PC-9 (cell line): ENCODE measurements at regions not wholly inside any gene's neighbourhood (a gene's known extent, or its start where the extent isn't known, plus 50 kb on each side); places are given as distances from the start of the nearest gene placed in this dataset.

Experiments
- EZH2 ChIP-seq: fragments of 200-600 bp; sonication (generic); IDR thresholded peaks from 2 replicates; pipeline ENCODE4 v1.8.0; 2017; ENCODE audit warnings: antibody characterized with exemption, low read depth
- TF ChIP-seq, protein P1 (sequence below): fragments of 200-600 bp; sonication (generic); conservative IDR thresholded peaks from 2 replicates; pipeline ENCODE4 v1.6.1; 2017; ENCODE audit warnings: mixed run types, antibody characterized with exemption, mild to moderate bottlenecking, moderate library complexity

DNA sequence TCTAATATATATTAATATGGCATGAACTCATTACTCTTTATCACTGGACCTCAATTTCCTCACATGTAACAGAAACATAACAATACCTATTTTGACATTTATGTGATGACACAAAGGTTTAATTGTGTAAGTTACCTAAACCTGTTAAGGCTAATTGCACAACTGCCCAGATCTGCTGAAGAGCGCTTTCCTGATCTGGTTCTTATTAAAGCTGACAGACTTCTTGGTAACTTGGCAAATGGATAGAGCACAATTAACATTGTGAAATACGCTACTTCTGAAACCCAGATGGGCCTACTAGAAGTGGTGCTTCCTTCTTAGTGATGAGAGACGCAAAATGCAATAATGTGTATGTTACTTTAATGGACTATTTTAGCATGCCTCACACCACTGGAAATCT, 1767.2 kb upstream of the RAG2 start:
- TF ChIP-seq, protein P1, sequence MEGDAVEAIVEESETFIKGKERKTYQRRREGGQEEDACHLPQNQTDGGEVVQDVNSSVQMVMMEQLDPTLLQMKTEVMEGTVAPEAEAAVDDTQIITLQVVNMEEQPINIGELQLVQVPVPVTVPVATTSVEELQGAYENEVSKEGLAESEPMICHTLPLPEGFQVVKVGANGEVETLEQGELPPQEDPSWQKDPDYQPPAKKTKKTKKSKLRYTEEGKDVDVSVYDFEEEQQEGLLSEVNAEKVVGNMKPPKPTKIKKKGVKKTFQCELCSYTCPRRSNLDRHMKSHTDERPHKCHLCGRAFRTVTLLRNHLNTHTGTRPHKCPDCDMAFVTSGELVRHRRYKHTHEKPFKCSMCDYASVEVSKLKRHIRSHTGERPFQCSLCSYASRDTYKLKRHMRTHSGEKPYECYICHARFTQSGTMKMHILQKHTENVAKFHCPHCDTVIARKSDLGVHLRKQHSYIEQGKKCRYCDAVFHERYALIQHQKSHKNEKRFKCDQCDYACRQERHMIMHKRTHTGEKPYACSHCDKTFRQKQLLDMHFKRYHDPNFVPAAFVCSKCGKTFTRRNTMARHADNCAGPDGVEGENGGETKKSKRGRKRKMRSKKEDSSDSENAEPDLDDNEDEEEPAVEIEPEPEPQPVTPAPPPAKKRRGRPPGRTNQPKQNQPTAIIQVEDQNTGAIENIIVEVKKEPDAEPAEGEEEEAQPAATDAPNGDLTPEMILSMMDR, result no peak
- no peak for TF ChIP-seq EZH2
